Endothelial cell of umbilical vein (primary cell): ENCODE measurements at regions not wholly inside any gene's neighbourhood (a gene's known extent, or its start where the extent isn't known, plus 50 kb on each side); places are given as distances from the start of the nearest gene placed in this dataset.

Experiments used
- BruUV-seq: library from RNA; stranded (reverse); fragments of 400-500 nt; replicated peaks from 2 replicates; lab custom pipeline; 2021; lab: Mats Ljungman, UMichigan
- CTCF ChIA-PET: fragments of 300-600, 350-600 bp; sonication (Branson Sonifier 250); formaldehyde crosslinking; loops from one replicate; lab custom pipeline; 2021; ENCODE audit warnings: antibody characterized with exemption, inconsistent platforms; lab: Charles Lee
- POLR2A ChIA-PET: fragments of 300-600, 350-600 bp; sonication (Branson Sonifier 250); formaldehyde crosslinking; loops from one replicate; lab custom pipeline; 2021; ENCODE audit warnings: antibody characterized with exemption, inconsistent platforms; lab: Charles Lee
- DNase-seq: peaks from one replicate; pipeline ENCODE4 v3.0.0-alpha.2; 2011; ENCODE audit warnings: low read depth, low spot score
- FAIRE-seq: peaks from 2 replicates; lab custom pipeline; 2011; peaks lifted over from hg19 to GRCh38; lab: Jason Lieb, UNC
- H2AFZ ChIP-seq: 2 replicates; pipeline ENCODE4 v1.6.0; 2012; ENCODE audit warnings: low read depth, low read length, control low read depth, inconsistent platforms
- H3K27ac ChIP-seq: 2 replicates; pipeline ENCODE4 v1.5.1; 2011; ENCODE audit warnings: low read depth, mild to moderate bottlenecking, control low read depth, low read length, moderate library complexity; ENCODE audit not compliant: insufficient read depth
- H3K27me3 ChIP-seq, 2 experiments: 2 replicates each; pipeline versions ENCODE4 v1.6.0 to v1.6.1; 2011; ENCODE audit warnings: low read length in 2 of 2, mixed read lengths in 1 of 2; ENCODE audit not compliant: control insufficient read depth in 2 of 2, insufficient read depth in 2 of 2
- H3K36me3 ChIP-seq, 2 experiments: 2 replicates in 1 of 2; 3 replicates in 1 of 2; pipeline ENCODE4 v1.5.1; 2011; ENCODE audit warnings: low read length in 2 of 2, mild to moderate bottlenecking in 1 of 2, moderate library complexity in 1 of 2; ENCODE audit not compliant: control insufficient read depth in 2 of 2, insufficient read depth in 2 of 2; ENCODE audit errors: extremely low read depth in 1 of 2
- H3K4me1 ChIP-seq: 3 replicates; pipeline ENCODE4 v1.5.1; 2011; ENCODE audit warnings: mild to moderate bottlenecking, low read length; ENCODE audit not compliant: control insufficient read depth, insufficient read depth; ENCODE audit errors: extremely low read depth
- H3K4me2 ChIP-seq: 2 replicates; pipeline ENCODE4 v1.6.1; 2011; ENCODE audit warnings: low read length, control low read depth, mixed read lengths; ENCODE audit not compliant: insufficient read depth
- H3K4me3 ChIP-seq, 3 experiments: fragments of 200-600 bp in 1 of 3; sonication (generic), shearing (Covaris generic) in 1 of 3; replicated peaks in 1 of 3; 2 replicates each; pipeline ENCODE4 v1.5.1; 2011 to 2016; ENCODE audit warnings: control low read depth in 3 of 3, low read length in 3 of 3, mild to moderate bottlenecking in 2 of 3, inconsistent platforms in 1 of 3, low read depth in 1 of 3, moderate library complexity in 1 of 3; ENCODE audit not compliant: insufficient read depth in 1 of 3
- H3K79me2 ChIP-seq: 2 replicates; pipeline ENCODE4 v1.6.0; 2012; ENCODE audit warnings: low read length, inconsistent platforms; ENCODE audit not compliant: control insufficient read depth, insufficient read depth
- H3K9ac ChIP-seq: replicated peaks from 2 replicates; pipeline ENCODE3; 2011; ENCODE audit warnings: low read length, control low read depth; ENCODE audit not compliant: insufficient read depth; ENCODE audit errors: extremely low read depth
- H3K9me1 ChIP-seq: replicated peaks from 3 replicates; pipeline ENCODE4 v1.6.0; 2011; ENCODE audit warnings: mild to moderate bottlenecking, low read length; ENCODE audit not compliant: control insufficient read depth, insufficient read depth; ENCODE audit errors: extremely low read depth
- H3K9me3 ChIP-seq: replicated peaks from 2 replicates; pipeline ENCODE4 v1.5.1; 2012; ENCODE audit warnings: low read length, inconsistent platforms; ENCODE audit not compliant: control insufficient read depth, insufficient read depth
- H4K20me1 ChIP-seq: replicated peaks from 2 replicates; pipeline ENCODE3; 2011; ENCODE audit warnings: mild to moderate bottlenecking, low read length; ENCODE audit not compliant: control insufficient read depth, insufficient read depth; ENCODE audit errors: extremely low read depth
- CTCF ChIP-seq, 2 donors: IDR thresholded peaks; 1 replicate in 1 of 2; 2 replicates in 1 of 2; pipeline ENCODE4 v1.5.1; 2011; ENCODE audit warnings: low read length in 2 of 2, mild to moderate bottlenecking in 2 of 2, moderate library complexity in 2 of 2, control low read depth in 1 of 2, inconsistent platforms in 1 of 2, low read depth in 1 of 2; ENCODE audit not compliant: insufficient read depth in 1 of 2; ENCODE audit errors: extremely low read depth in 1 of 2
- EZH2 ChIP-seq: IDR thresholded peaks from 2 replicates; pipeline ENCODE4 v1.6.1; 2012; ENCODE audit warnings: borderline replicate concordance, low read depth, mild to moderate bottlenecking, moderate library complexity, low read length, inconsistent platforms; ENCODE audit not compliant: severe bottlenecking
- FOS ChIP-seq: IDR thresholded peaks from 2 replicates; pipeline ENCODE4 v1.6.1; 2011; ENCODE audit warnings: mild to moderate bottlenecking, low read length, moderate library complexity, borderline replicate concordance; ENCODE audit not compliant: insufficient read depth
- GATA2 ChIP-seq: IDR thresholded peaks from 2 replicates; pipeline ENCODE4 v1.7.0; 2011; ENCODE audit warnings: low read depth, mild to moderate bottlenecking, moderate library complexity, mixed read lengths, low read length; ENCODE audit not compliant: insufficient read length, insufficient read depth
- JUN ChIP-seq: IDR thresholded peaks from 2 replicates; pipeline ENCODE4 v1.6.1; 2011; ENCODE audit warnings: borderline replicate concordance, low read depth; ENCODE audit not compliant: insufficient read length, insufficient read depth
- MAX ChIP-seq: IDR thresholded peaks from 2 replicates; pipeline ENCODE4 v1.6.1; 2011; ENCODE audit not compliant: insufficient read depth, insufficient read length
- MYC ChIP-seq: IDR thresholded peaks from one replicate; pipeline ENCODE4 v1.6.1; 2011; ENCODE audit warnings: mild to moderate bottlenecking, low read depth, low read length
- POLR2A ChIP-seq: IDR thresholded peaks from 2 replicates; pipeline ENCODE4 v1.6.1; 2012; ENCODE audit warnings: low read depth, mild to moderate bottlenecking, control low read depth, low read length
- POLR2AphosphoS5 ChIP-seq: IDR thresholded peaks from 2 replicates; pipeline ENCODE4 v1.6.1; 2012; ENCODE audit warnings: low read depth, mild to moderate bottlenecking, control low read depth, low read length, moderate library complexity; ENCODE audit not compliant: insufficient read depth
- dilution Hi-C: fragments of 300-500 bp; cut with MboI; formaldehyde crosslinking; loops from one replicate; pipeline ENCODE4 v1.15.0; 2019; ENCODE audit warnings: low sequenced_read_pairs; ENCODE audit not compliant: extremely low pct_ligation_motif_present
- intact Hi-C: fragments of 100-400 bp; cut with micrococcal nuclease; formaldehyde crosslinking; loops from one replicate; pipeline ENCODE4 v1.10.0; 2022

- FAIRE-seq, result no peak
- no peaks in the 10 kb centered on the region for H3K9me3 ChIP-seq
- no peaks in the 10 kb centered on the region for H3K27me3 ChIP-seq
- TF ChIP-seq EZH2 (no peak), FOS (no peak), GATA2 (no peak), POLR2AphosphoS5 (no peak), MAX (no peak), MYC (no peak), JUN (no peak), POLR2A (no peak), CTCF (IDR thresholded peaks at IDR 0.05; ENCODE audit: extremely low read depth in 1 of 2, insufficient read depth in 1 of 2, low read depth in 1 of 2, low read length in 2 of 2) (no peak)
- H2AFZ ChIP-seq, result no peak overlapping the region
- intact Hi-C loops (no loop called here), dilution Hi-C loops (no loop called here)
- H3K79me2 ChIP-seq, result no peaks in the 10 kb centered on the region
- H3K27ac ChIP-seq, result no peak overlapping the region
- H3K36me3 ChIP-seq, result no peaks in the 10 kb centered on the region
- no peak overlapping the region for H3K4me3 ChIP-seq
- no peaks in the 10 kb centered on the region for H3K4me1 ChIP-seq
- no TSS peak for BruUV-seq
- DNase-seq, result no peak
- ChIA-PET POLR2A (no interaction called here), CTCF (no interaction called here)
- H4K20me1 ChIP-seq, result no peaks in the 10 kb centered on the region
- no peak overlapping the region for H3K4me2 ChIP-seq
- no peaks in the 10 kb centered on the region for H3K9me1 ChIP-seq
- no peak overlapping the region for H3K9ac ChIP-seq
Measured at GRCh38 chr16:49003022-49003421, 278.6 kb downstream of the CBLN1 start.
